Keratinocyte (primary cell): ENCODE measurements at regions not wholly inside any gene's neighbourhood (a gene's known extent, or its start where the extent isn't known, plus 50 kb on each side); places are given as distances from the start of the nearest gene placed in this dataset.

Experiments
- DNase-seq: peaks from one replicate; pipeline ENCODE4 v3.0.0-alpha.2; 2011; ENCODE audit warnings: low read depth, missing footprints, low spot score
- FAIRE-seq: peaks from 2 replicates; lab custom pipeline; 2011; peaks lifted over from hg19 to GRCh38; lab: Jason Lieb, UNC
- H2AFZ ChIP-seq: 2 replicates; pipeline ENCODE4 v1.6.0; 2012; ENCODE audit warnings: low read length, control low read depth, inconsistent platforms; ENCODE audit not compliant: control insufficient read depth
- H3K27ac ChIP-seq: 2 replicates; pipeline ENCODE4 v1.5.1; 2011; ENCODE audit warnings: low read length; ENCODE audit not compliant: control insufficient read depth, insufficient read depth
- H3K27me3 ChIP-seq: 3 replicates; pipeline ENCODE4 v1.6.0; 2011; ENCODE audit warnings: low read length; ENCODE audit not compliant: control insufficient read depth, insufficient read depth; ENCODE audit errors: extremely low read depth
- H3K36me3 ChIP-seq, 2 experiments: 2 replicates in 1 of 2; 3 replicates in 1 of 2; pipeline ENCODE4 v1.5.1; 2011; ENCODE audit warnings: low read length in 2 of 2, mild to moderate bottlenecking in 1 of 2; ENCODE audit not compliant: control insufficient read depth in 2 of 2, insufficient read depth in 2 of 2; ENCODE audit errors: extremely low read depth in 1 of 2
- H3K4me1 ChIP-seq: 3 replicates; pipeline ENCODE4 v1.5.1; 2011; ENCODE audit warnings: low read length; ENCODE audit not compliant: control insufficient read depth, insufficient read depth; ENCODE audit errors: extremely low read depth
- H3K4me2 ChIP-seq: 3 replicates; pipeline ENCODE4 v1.6.0; 2011; ENCODE audit warnings: low read depth, low read length; ENCODE audit not compliant: control insufficient read depth, insufficient read depth; ENCODE audit errors: extremely low read depth
- H3K4me3 ChIP-seq, 3 experiments: fragments of 200-600 bp in 1 of 3; sonication (generic) in 1 of 3; 2 replicates in 2 of 3; 3 replicates in 1 of 3; pipeline ENCODE4 v1.5.1; 2011 to 2016; ENCODE audit warnings: low read length in 3 of 3, mild to moderate bottlenecking in 3 of 3, control low read depth in 2 of 3, inconsistent platforms in 1 of 3, low read depth in 1 of 3, mixed read lengths in 1 of 3, mixed run types in 1 of 3, moderate library complexity in 1 of 3; ENCODE audit not compliant: control insufficient read depth in 2 of 3, insufficient read depth in 2 of 3; ENCODE audit errors: extremely low read depth in 1 of 3
- H3K79me2 ChIP-seq: 2 replicates; pipeline ENCODE4 v1.6.0; 2012; ENCODE audit warnings: low read length; ENCODE audit not compliant: control insufficient read depth, insufficient read depth
- H3K9ac ChIP-seq: 3 replicates; pipeline ENCODE4 v1.6.0; 2011; ENCODE audit warnings: low read length; ENCODE audit not compliant: control insufficient read depth, insufficient read depth; ENCODE audit errors: extremely low read depth
- H3K9me1 ChIP-seq: 3 replicates; pipeline ENCODE4 v1.6.0; 2011; ENCODE audit warnings: low read length; ENCODE audit not compliant: control insufficient read depth, insufficient read depth; ENCODE audit errors: extremely low read depth
- H3K9me3 ChIP-seq: 2 replicates; pipeline ENCODE4 v1.5.1; 2012; ENCODE audit warnings: low read depth, low read length; ENCODE audit not compliant: control insufficient read depth
- H4K20me1 ChIP-seq: 3 replicates; pipeline ENCODE4 v1.6.0; 2011; ENCODE audit warnings: low read length; ENCODE audit not compliant: control insufficient read depth, insufficient read depth; ENCODE audit errors: extremely low read depth
- EZH2 ChIP-seq: IDR thresholded peaks from one replicate; pipeline ENCODE4 v1.6.1; 2012; ENCODE audit warnings: inconsistent platforms, mild to moderate bottlenecking, low read length, moderate library complexity
- dilution Hi-C: fragments of 300-500 bp; cut with MboI; formaldehyde crosslinking; loops from one replicate; pipeline ENCODE4 v1.7.0; 2020; ENCODE audit warnings: low sequenced_read_pairs; ENCODE audit not compliant: extremely low pct_ligation_motif_present
- TF ChIP-seq, protein P1 (sequence below), 3 experiments: IDR thresholded peaks in 1 of 3; conservative IDR thresholded peaks in 1 of 3; optimal IDR thresholded peaks in 1 of 3; 2 replicates in 2 of 3; 3 replicates in 1 of 3; pipeline versions ENCODE3 to v1.5.1; 2011; ENCODE audit warnings: low read length in 3 of 3, mild to moderate bottlenecking in 3 of 3, moderate library complexity in 2 of 3, control low read depth in 1 of 3, inconsistent platforms in 1 of 3; ENCODE audit not compliant: insufficient read depth in 2 of 3; ENCODE audit errors: extremely low read depth in 1 of 3

DNA sequence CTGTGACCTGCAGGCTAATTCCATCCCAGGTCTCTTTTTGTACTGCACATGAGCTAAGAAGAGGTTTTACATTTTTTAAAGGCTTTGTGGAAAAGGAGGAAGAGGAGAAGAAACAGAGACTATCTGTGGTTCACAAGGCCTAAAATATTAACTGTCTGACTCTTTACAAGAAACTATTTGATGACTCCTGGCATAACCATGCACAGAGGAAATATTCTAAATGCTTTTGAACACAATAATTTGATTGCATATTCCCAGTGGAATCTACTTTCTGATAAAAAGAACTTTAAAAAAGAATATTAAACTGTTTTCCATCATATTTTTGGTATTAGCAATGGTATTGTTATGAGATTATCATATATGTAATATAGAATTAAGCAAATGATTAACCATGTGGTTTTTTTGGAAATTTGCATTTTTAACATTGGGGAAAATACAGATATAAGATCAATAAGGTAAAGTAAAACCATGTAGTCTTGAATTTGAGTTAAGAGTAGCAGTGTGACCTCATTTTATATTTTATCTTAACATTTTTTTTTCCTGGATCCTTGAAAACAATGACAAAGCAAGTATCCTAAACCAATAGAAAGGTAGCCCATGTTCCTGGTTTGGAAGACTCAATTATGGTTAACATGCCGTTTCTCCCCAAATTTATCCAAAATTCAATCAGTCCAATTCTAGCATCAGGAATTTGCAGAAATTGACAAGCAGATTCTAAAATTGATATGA is 251.0 kb downstream of the UQCRFS1 start:
- no peaks in the 10 kb centered on the region for H3K79me2 ChIP-seq
- FAIRE-seq: no peak
- dilution Hi-C loops: no loop called here
- H3K4me3 ChIP-seq: no peak overlapping the region
- TF ChIP-seq EZH2: no peak
- TF ChIP-seq, protein P1, sequence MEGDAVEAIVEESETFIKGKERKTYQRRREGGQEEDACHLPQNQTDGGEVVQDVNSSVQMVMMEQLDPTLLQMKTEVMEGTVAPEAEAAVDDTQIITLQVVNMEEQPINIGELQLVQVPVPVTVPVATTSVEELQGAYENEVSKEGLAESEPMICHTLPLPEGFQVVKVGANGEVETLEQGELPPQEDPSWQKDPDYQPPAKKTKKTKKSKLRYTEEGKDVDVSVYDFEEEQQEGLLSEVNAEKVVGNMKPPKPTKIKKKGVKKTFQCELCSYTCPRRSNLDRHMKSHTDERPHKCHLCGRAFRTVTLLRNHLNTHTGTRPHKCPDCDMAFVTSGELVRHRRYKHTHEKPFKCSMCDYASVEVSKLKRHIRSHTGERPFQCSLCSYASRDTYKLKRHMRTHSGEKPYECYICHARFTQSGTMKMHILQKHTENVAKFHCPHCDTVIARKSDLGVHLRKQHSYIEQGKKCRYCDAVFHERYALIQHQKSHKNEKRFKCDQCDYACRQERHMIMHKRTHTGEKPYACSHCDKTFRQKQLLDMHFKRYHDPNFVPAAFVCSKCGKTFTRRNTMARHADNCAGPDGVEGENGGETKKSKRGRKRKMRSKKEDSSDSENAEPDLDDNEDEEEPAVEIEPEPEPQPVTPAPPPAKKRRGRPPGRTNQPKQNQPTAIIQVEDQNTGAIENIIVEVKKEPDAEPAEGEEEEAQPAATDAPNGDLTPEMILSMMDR (optimal IDR thresholded peaks at IDR 0.05 in 1 of 3, IDR thresholded peaks at IDR 0.05 in 1 of 3, conservative IDR thresholded peaks at IDR 0.05 in 1 of 3; ENCODE audit: extremely low read depth in 1 of 3, insufficient read depth in 2 of 3, low read length in 3 of 3): no peak
- H3K9me3 ChIP-seq: no peaks in the 10 kb centered on the region
- no peaks in the 10 kb centered on the region for H3K36me3 ChIP-seq
- H3K9ac ChIP-seq: no peak overlapping the region
- no peaks in the 10 kb centered on the region for H3K27me3 ChIP-seq
- no peak overlapping the region for H2AFZ ChIP-seq
- no peak for DNase-seq
- H3K4me1 ChIP-seq: no peaks in the 10 kb centered on the region
- H3K27ac ChIP-seq: no peak overlapping the region
- no peaks in the 10 kb centered on the region for H3K9me1 ChIP-seq
- H3K4me2 ChIP-seq: no peak overlapping the region
- H4K20me1 ChIP-seq: no peaks in the 10 kb centered on the region

DNA sequence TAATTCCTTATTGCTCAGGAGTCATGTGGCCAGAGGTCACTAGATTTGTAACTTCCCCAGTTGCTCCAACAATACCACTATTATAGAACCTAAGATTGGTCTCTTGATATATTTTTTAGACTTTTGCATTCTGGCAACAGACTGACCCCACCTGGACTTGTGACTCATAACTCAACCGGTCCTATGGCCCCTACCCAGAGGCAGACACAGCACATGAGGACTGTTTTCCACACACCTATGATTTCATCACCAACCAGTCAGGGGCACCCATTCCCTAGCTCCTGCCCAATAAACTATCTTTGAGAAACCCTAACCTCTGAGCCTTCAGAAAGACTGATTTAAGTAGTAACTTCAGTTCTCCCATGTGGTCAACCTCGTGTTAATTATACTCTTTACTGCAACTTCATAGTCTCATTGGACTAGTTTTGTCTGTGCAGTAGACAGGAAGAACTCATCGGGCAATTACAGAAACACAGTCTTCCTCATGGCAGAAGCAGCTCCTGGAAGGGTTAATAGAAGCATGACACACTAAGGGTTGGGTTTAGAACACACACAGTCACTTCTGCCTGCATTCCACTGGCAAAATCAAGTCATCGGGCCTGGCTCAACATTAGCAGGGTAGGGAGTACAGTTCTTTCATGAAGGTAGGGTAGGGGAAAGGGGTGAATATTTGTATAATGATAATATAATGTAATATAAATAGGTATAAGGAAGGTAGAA is 251.8 kb downstream of the UQCRFS1 start:
- Histone ChIP-seq H3K27ac (no peak overlapping the region), H3K4me1 (no peaks in the 10 kb centered on the region), H3K79me2 (no peaks in the 10 kb centered on the region), H2AFZ (no peak overlapping the region), H3K4me3 (no peak overlapping the region), H3K9me3 (no peaks in the 10 kb centered on the region), H3K4me2 (no peak overlapping the region), H3K27me3 (no peaks in the 10 kb centered on the region), H3K36me3 (no peaks in the 10 kb centered on the region), H3K9me1 (no peaks in the 10 kb centered on the region), H3K9ac (no peak overlapping the region), H4K20me1 (no peaks in the 10 kb centered on the region)
- DNase-seq (no peak), FAIRE-seq (no peak)
- dilution Hi-C loops: no loop called here
- TF ChIP-seq, protein P1 (optimal IDR thresholded peaks at IDR 0.05 in 1 of 3, IDR thresholded peaks at IDR 0.05 in 1 of 3, conservative IDR thresholded peaks at IDR 0.05 in 1 of 3; ENCODE audit: extremely low read depth in 1 of 3, insufficient read depth in 2 of 3, low read length in 3 of 3): no peak
